ENCODE measurements at regions not wholly inside any gene's neighbourhood (a gene's known extent, or its start where the extent isn't known, plus 50 kb on each side); places are given as distances from the start of the nearest gene placed in this dataset.

DNA sequence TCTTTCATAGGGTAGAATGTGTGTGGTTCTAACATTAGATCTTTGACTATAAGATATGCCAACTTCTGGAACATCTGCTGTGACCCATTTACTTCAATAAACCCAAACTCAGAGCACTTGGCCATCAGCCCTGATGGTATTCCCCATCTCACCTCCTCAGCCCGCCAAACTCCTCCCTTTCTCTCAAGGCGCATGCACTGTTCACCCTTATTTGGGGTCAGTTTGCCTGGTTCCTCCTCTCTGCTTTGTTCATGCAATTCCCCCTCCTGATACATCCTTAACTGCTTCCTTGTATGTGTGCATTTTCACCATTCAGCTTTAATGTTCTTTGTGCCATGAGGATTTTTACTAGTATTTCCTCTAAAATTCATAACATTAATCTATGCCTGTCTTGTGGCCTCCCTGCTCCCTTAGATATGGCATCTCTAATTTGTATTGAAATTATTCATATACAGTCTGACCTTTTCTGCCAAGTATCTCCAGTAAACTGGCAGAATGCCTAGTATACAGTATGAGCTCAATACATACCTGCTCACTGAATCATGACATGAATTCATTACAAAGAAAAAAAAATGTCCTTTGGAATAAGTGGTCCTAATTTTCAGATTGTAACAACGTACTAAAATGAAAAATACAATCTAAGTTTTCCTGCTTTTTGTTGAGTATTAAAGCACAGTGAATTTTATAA lies 336.8 kb upstream of the IGFBP3 start:
- Histone ChIP-seq H3K27me3 (no peaks in the 10 kb centered on the region), H3K36me3 (no peaks in the 10 kb centered on the region), H3K4me1 (no peaks in the 10 kb centered on the region), H3K9me3 (no peaks in the 10 kb centered on the region), H3K4me3 (no peak overlapping the region), H3K27ac (no peak overlapping the region)
- intact Hi-C loops (cut with DNase I), result no loop called here
- 70 to 78% methylated on average over 3 of the region's 3 CpGs for WGBS, 2 donors
- no peak for TF ChIP-seq CTCF (IDR thresholded peaks at IDR 0.05)
- DNase-seq (no peak), ATAC-seq (no peak), FAIRE-seq (peak; percentile 13)

- ATAC-seq (no peak), FAIRE-seq (no peak), DNase-seq (no peak)
- intact Hi-C loops (cut with DNase I), result no loop called here
- TF ChIP-seq CTCF (IDR thresholded peaks at IDR 0.05), result no peak
- Histone ChIP-seq H3K27me3 (no peaks in the 10 kb centered on the region), H3K4me1 (no peaks in the 10 kb centered on the region), H3K36me3 (no peaks in the 10 kb centered on the region), H3K9me3 (no peaks in the 10 kb centered on the region), H3K4me3 (no peak overlapping the region), H3K27ac (no peak overlapping the region)
- 66 to 72% methylated on average over 8 of the region's 8 CpGs for WGBS, 2 donors
These were observed 336.0 kb upstream of the IGFBP3 start for GRCh38 chr7:46256870-46257661.

- intact Hi-C loops (cut with DNase I), result no loop called here
- FAIRE-seq, result no peak
- no peak for DNase-seq
- Histone ChIP-seq H3K4me1 (no peaks in the 10 kb centered on the region), H3K4me3 (no peak overlapping the region), H3K27me3 (no peaks in the 10 kb centered on the region), H3K36me3 (no peaks in the 10 kb centered on the region), H3K9me3 (no peaks in the 10 kb centered on the region), H3K27ac (no peak overlapping the region)
- WGBS, 2 donors, result 44 to 51% methylated on average over 1 of the region's 1 CpG
- TF ChIP-seq CTCF (IDR thresholded peaks at IDR 0.05), result no peak
- ATAC-seq, result no peak
These were observed 332.4 kb upstream of the IGFBP3 start for GRCh38 chr7:46253520-46253919.

DNA sequence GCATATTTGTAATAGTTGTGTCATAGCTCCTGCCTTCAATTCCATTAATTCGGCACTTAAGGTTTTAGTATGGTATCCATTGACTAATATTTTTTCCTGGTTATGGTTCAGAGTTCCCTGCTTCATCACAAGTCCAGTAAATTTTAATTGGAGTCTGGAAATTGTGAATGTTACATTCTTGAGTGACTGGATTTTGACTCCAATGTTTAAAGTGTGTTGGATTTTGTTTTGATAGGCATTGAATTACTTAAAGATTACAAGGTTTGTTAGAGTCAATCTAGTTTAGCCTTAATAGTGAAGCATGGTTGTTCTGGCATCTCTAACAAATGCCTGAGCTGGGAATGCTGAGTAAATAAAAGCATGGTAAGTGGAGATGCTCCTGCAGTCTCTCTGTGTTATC lies 326.6 kb upstream of the IGFBP3 start:
- intact Hi-C loops (cut with DNase I), result no loop called here
- no peaks in the 10 kb centered on the region for H3K9me3 ChIP-seq
- DNase-seq (no peak), FAIRE-seq (no peak), ATAC-seq (no peak)
- H3K27me3 ChIP-seq, result no peaks in the 10 kb centered on the region
- WGBS, 2 donors, result 68 to 87% methylated on average over 1 of the region's 1 CpG
- no peaks in the 10 kb centered on the region for H3K36me3 ChIP-seq
- H3K4me3 ChIP-seq, result no peak overlapping the region
- H3K27ac ChIP-seq, result no peak overlapping the region
- TF ChIP-seq CTCF (IDR thresholded peaks at IDR 0.05), result no peak
- H3K4me1 ChIP-seq, result no peaks in the 10 kb centered on the region

DNA sequence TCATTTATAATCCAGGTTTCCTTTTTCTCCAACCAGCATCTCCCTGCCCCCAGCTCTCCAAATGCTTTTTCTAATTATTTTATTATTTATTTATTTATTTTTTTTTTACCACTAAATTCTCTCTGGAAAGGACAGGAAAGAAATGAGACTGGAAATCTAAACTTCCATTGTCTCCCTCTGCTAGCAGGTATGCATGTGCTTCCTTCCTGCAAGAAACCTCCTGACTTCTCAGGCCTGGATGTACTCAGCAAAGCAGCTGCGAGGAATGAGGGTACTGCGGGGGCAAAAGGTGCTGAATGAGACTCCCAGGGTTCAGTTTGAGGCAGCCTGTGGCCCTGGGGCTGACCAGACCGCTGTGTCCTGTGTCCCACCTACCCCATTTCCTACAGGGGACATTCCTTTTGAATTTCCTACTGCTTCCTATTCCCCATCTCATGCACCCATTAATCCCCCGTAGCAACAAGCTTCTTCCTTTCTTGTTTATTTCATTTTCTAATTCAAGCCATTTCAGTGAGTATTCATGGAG lies 324.6 kb upstream of the IGFBP3 start:
- H3K9me3 ChIP-seq, result no peaks in the 10 kb centered on the region
- no peaks in the 10 kb centered on the region for H3K27me3 ChIP-seq
- no peaks in the 10 kb centered on the region for H3K4me1 ChIP-seq
- intact Hi-C loops (cut with DNase I), result no loop called here
- H3K36me3 ChIP-seq, result no peaks in the 10 kb centered on the region
- no peak for FAIRE-seq
- H3K4me3 ChIP-seq, result no peak overlapping the region
- no peak for DNase-seq
- H3K27ac ChIP-seq, result no peak overlapping the region
- 67 to 74% methylated on average over 4 of the region's 4 CpGs for WGBS, 2 donors
- ATAC-seq, result no peak
- TF ChIP-seq CTCF (IDR thresholded peaks at IDR 0.05), result no peak
